ENCODE measurements at regions not wholly inside any gene's neighbourhood (a gene's known extent, or its start where the extent isn't known, plus 50 kb on each side); places are given as distances from the start of the nearest gene placed in this dataset.

- DNase-seq (no peak), ATAC-seq (ENCODE audit: poor library complexity) (no peak)
- H3K4me3 Mint-ChIP-seq, result no peak overlapping the region
- H3K27ac Mint-ChIP-seq, result no peak overlapping the region
- Histone ChIP-seq H3K36me3 (ENCODE audit: insufficient read depth, low read length) (no peaks in the 10 kb centered on the region), H3K9me3 (ENCODE audit: control insufficient read depth in 1 of 2, insufficient read depth in 1 of 2, low read length in 2 of 2) (no peaks in the 10 kb centered on the region), H3K4me3 (ENCODE audit: low read length) (no peak overlapping the region), H3K4me1 (ENCODE audit: insufficient read depth, low read length) (no peaks in the 10 kb centered on the region), H3K27me3 (ENCODE audit: control insufficient read depth in 1 of 2, insufficient read depth in 2 of 2, low read length in 2 of 2) (no peaks in the 10 kb centered on the region), H3K27ac (ENCODE audit: low read depth in 1 of 2, low read length in 2 of 2) (no peak overlapping the region)
- intact Hi-C loops (cut with DNase I, micrococcal nuclease), result no loop called here
- H3K27me3 Mint-ChIP-seq, result no peaks in the 10 kb centered on the region
- H3K36me3 Mint-ChIP-seq (ENCODE audit: low read depth), result no peaks in the 10 kb centered on the region
- no peaks in the 10 kb centered on the region for H3K9me3 Mint-ChIP-seq
- ChIA-PET CTCF (no interaction called here), POLR2A (no interaction called here)
- H3K4me1 Mint-ChIP-seq (ENCODE audit: low read depth), result no peaks in the 10 kb centered on the region
- TF ChIP-seq CTCF (IDR thresholded peaks at IDR 0.05), result no peak
These were observed 372.9 kb downstream of the C12orf50 start for GRCh38 chr12:87656311-87656710.

- Histone ChIP-seq H3K27me3 (ENCODE audit: control insufficient read depth in 1 of 2, insufficient read depth in 2 of 2, low read length in 2 of 2) (no peaks in the 10 kb centered on the region), H3K36me3 (ENCODE audit: insufficient read depth, low read length) (no peaks in the 10 kb centered on the region), H3K27ac (ENCODE audit: low read depth in 1 of 2, low read length in 2 of 2) (no peak overlapping the region), H3K9me3 (ENCODE audit: control insufficient read depth in 1 of 2, insufficient read depth in 1 of 2, low read length in 2 of 2) (no peaks in the 10 kb centered on the region), H3K4me3 (ENCODE audit: low read length) (no peak overlapping the region), H3K4me1 (ENCODE audit: insufficient read depth, low read length) (no peaks in the 10 kb centered on the region)
- DNase-seq, result no peak
- H3K4me3 Mint-ChIP-seq, result no peak overlapping the region
- no peak for TF ChIP-seq CTCF (IDR thresholded peaks at IDR 0.05)
- ChIA-PET CTCF (no interaction called here), POLR2A (no interaction called here)
- H3K9me3 Mint-ChIP-seq, result no peaks in the 10 kb centered on the region
- H3K27me3 Mint-ChIP-seq, result no peaks in the 10 kb centered on the region
- no peaks in the 10 kb centered on the region for H3K36me3 Mint-ChIP-seq (ENCODE audit: low read depth)
- no peak for ATAC-seq (ENCODE audit: poor library complexity)
- intact Hi-C loops (cut with DNase I, micrococcal nuclease), result no loop called here
- H3K4me1 Mint-ChIP-seq (ENCODE audit: low read depth), result no peaks in the 10 kb centered on the region
- H3K27ac Mint-ChIP-seq, result no peak overlapping the region
These were observed 377.4 kb downstream of the C12orf50 start for GRCh38 chr12:87651670-87652425.

- Mint-ChIP-seq H3K9me3 (peaks cover 4% of the 10 kb centered on the region), H3K27ac (no peak overlapping the region), H3K36me3 (ENCODE audit: low read depth) (no peaks in the 10 kb centered on the region), H3K4me1 (ENCODE audit: low read depth) (no peaks in the 10 kb centered on the region), H3K27me3 (no peaks in the 10 kb centered on the region), H3K4me3 (no peak overlapping the region)
- H3K27ac ChIP-seq (ENCODE audit: low read depth in 1 of 2, low read length in 2 of 2), result no peak overlapping the region
- ATAC-seq (ENCODE audit: poor library complexity), result no peak
- no peak for DNase-seq
- no peaks in the 10 kb centered on the region for H3K9me3 ChIP-seq (ENCODE audit: control insufficient read depth in 1 of 2, insufficient read depth in 1 of 2, low read length in 2 of 2)
- ChIA-PET POLR2A (no interaction called here), CTCF (no interaction called here)
- intact Hi-C loops (cut with DNase I, micrococcal nuclease), result no loop called here
- H3K4me3 ChIP-seq (ENCODE audit: low read length), result no peak overlapping the region
- H3K36me3 ChIP-seq (ENCODE audit: insufficient read depth, low read length), result no peaks in the 10 kb centered on the region
- H3K27me3 ChIP-seq (ENCODE audit: control insufficient read depth in 1 of 2, insufficient read depth in 2 of 2, low read length in 2 of 2), result no peaks in the 10 kb centered on the region
- TF ChIP-seq CTCF (IDR thresholded peaks at IDR 0.05), result no peak
- H3K4me1 ChIP-seq (ENCODE audit: insufficient read depth, low read length), result no peaks in the 10 kb centered on the region
These were observed 387.0 kb downstream of the C12orf50 start for GRCh38 chr12:87642245-87642644.

Data from CD4-positive, alpha-beta T cell (primary cell).